Body of pancreas (tissue), 4 donors: ENCODE measurements at regions not wholly inside any gene's neighbourhood (a gene's known extent, or its start where the extent isn't known, plus 50 kb on each side); places are given as distances from the start of the nearest gene placed in this dataset.

Source experiments
- ATAC-seq: fragments of 150-250 bp; one replicate; pipeline ENCODE4 v1.9.1; 2016
- DNase-seq, 4 donors: peaks; one replicate each; pipeline ENCODE4 v3.0.0-alpha.2; 2019
- H3K27ac ChIP-seq, 4 donors: fragments of 200-600 bp; sonication (generic); 1 replicate in 3 of 4; 2 replicates in 1 of 4; pipeline versions ENCODE4 v1.5.1 to v1.6.1; 2016 to 2019; ENCODE audit warnings: mild to moderate bottlenecking in 1 of 4, mixed read lengths in 1 of 4, moderate library complexity in 1 of 4
- H3K27me3 ChIP-seq, 2 donors: fragments of 200-600 bp; sonication (generic); one replicate each; pipeline ENCODE4 v1.6.0; 2016; ENCODE audit warnings: mild to moderate bottlenecking in 1 of 2
- H3K36me3 ChIP-seq, 2 donors: fragments of 200-600 bp; sonication (generic); replicated peaks in 1 of 2; 2 replicates each; pipeline ENCODE4 v1.5.1; 2016; ENCODE audit warnings: low read depth in 2 of 2; ENCODE audit not compliant: insufficient read depth in 1 of 2
- H3K4me1 ChIP-seq: fragments of 200-600 bp; sonication (generic); one replicate; pipeline ENCODE4 v1.6.0; 2016
- H3K4me3 ChIP-seq, 2 donors: fragments of 200-600 bp; sonication (generic); 1 replicate in 1 of 2; 2 replicates in 1 of 2; pipeline ENCODE4 v1.5.1; 2016 to 2019
- H3K9me3 ChIP-seq, 3 donors: fragments of 200-600 bp; sonication (generic); 1 replicate in 2 of 3; 2 replicates in 1 of 3; pipeline ENCODE4 v1.5.1; 2016
- CTCF ChIP-seq, 7 experiments: fragments of 450-650 bp in 4 of 7; fragments of 200-600 bp in 3 of 7; sonication (generic) in 3 of 7; IDR thresholded peaks; one replicate each; pipeline ENCODE4 v1.5.1; 2016 to 2019; ENCODE audit warnings: antibody characterized with exemption in 7 of 7
- POLR2A ChIP-seq, 3 donors: fragments of 450-650 bp; IDR thresholded peaks; one replicate each; pipeline ENCODE4 v1.6.1; 2016; ENCODE audit warnings: antibody characterized with exemption in 3 of 3, mild to moderate bottlenecking in 2 of 3
- WGBS, 2 donors: methylation state at CpG; one replicate each; pipeline ENCODE4 v1.1.5; 2017; 5-methylcytosine and 5-hydroxymethylcytosine counted together
- intact Hi-C: fragments of 100-400 bp; cut with DNase I; formaldehyde crosslinking; loops from one replicate; pipeline ENCODE4 v1.15.1; 2023

GRCh38 chr4:157574606-157575005 is 354.1 kb downstream of the GRIA2 start:
- ATAC-seq (no peak), DNase-seq (no peak)
- Histone ChIP-seq H3K4me1 (peaks cover 9% of the 10 kb centered on the region), H3K27ac (no peak overlapping the region), H3K36me3 (no peaks in the 10 kb centered on the region), H3K4me3 (no peak overlapping the region), H3K9me3 (no peaks in the 10 kb centered on the region), H3K27me3 (no peaks in the 10 kb centered on the region)
- TF ChIP-seq POLR2A (IDR thresholded peaks at IDR 0.05) (no peak), CTCF (IDR thresholded peaks at IDR 0.05) (no peak)
- intact Hi-C loops: no loop called here
- WGBS, 2 donors: 89 to 100% methylated on average over 2 to 7 of the region's 7 CpGs

GRCh38 chr4:157572951-157573350 is 352.4 kb downstream of the GRIA2 start:
- TF ChIP-seq POLR2A (IDR thresholded peaks at IDR 0.05) (no peak), CTCF (IDR thresholded peaks at IDR 0.05) (no peak)
- Histone ChIP-seq H3K9me3 (no peaks in the 10 kb centered on the region), H3K27me3 (no peaks in the 10 kb centered on the region), H3K36me3 (no peaks in the 10 kb centered on the region), H3K27ac (peak overlapping the region in 2 of 4 donors; percentile 37 to 64), H3K4me1 (peaks cover 9% of the 10 kb centered on the region), H3K4me3 (no peak overlapping the region)
- WGBS, 2 donors: 27 to 42% methylated on average over 3 of the region's 3 CpGs
- DNase-seq (no peak), ATAC-seq (peak; percentile 64)
- intact Hi-C loops: no loop called here

GRCh38 chr4:157572284-157572683 is 351.8 kb downstream of the GRIA2 start:
- WGBS, 2 donors: 25 to 33% methylated on average over 2 of the region's 2 CpGs
- Histone ChIP-seq H3K9me3 (no peaks in the 10 kb centered on the region), H3K36me3 (no peaks in the 10 kb centered on the region), H3K27me3 (no peaks in the 10 kb centered on the region), H3K4me1 (peaks cover 9% of the 10 kb centered on the region), H3K27ac (peak overlapping the region in 2 of 4 donors; percentile 37 to 64), H3K4me3 (no peak overlapping the region)
- ATAC-seq (peak; percentile 85), DNase-seq (no peak)
- TF ChIP-seq POLR2A (IDR thresholded peaks at IDR 0.05): no peak
- no peak for TF ChIP-seq CTCF (IDR thresholded peaks at IDR 0.05)
- intact Hi-C loops: no loop called here

GRCh38 chr4:157564771-157565170 is 344.2 kb downstream of the GRIA2 start:
- H3K27ac ChIP-seq: no peak overlapping the region
- no peaks in the 10 kb centered on the region for H3K36me3 ChIP-seq
- intact Hi-C loops: no loop called here
- H3K4me3 ChIP-seq: no peak overlapping the region
- no peaks in the 10 kb centered on the region for H3K27me3 ChIP-seq
- no peaks in the 10 kb centered on the region for H3K9me3 ChIP-seq
- 61 to 63% methylated on average over 2 of the region's 2 CpGs for WGBS, 2 donors
- ATAC-seq (no peak), DNase-seq (no peak)
- H3K4me1 ChIP-seq: no peaks in the 10 kb centered on the region
- TF ChIP-seq CTCF (IDR thresholded peaks at IDR 0.05) (no peak), POLR2A (IDR thresholded peaks at IDR 0.05) (no peak)

- Histone ChIP-seq H3K4me1 (no peaks in the 10 kb centered on the region), H3K36me3 (no peaks in the 10 kb centered on the region), H3K27me3 (no peaks in the 10 kb centered on the region), H3K27ac (no peak overlapping the region), H3K9me3 (no peaks in the 10 kb centered on the region), H3K4me3 (no peak overlapping the region)
- intact Hi-C loops: no loop called here
- 23 to 24% methylated on average over 2 of the region's 2 CpGs for WGBS, 2 donors
- TF ChIP-seq POLR2A (IDR thresholded peaks at IDR 0.05): no peak
- TF ChIP-seq CTCF (IDR thresholded peaks at IDR 0.05): no peak
- no peak for ATAC-seq
- DNase-seq: no peak
Measured at GRCh38 chr4:157564218-157564617, 343.7 kb downstream of the GRIA2 start.
